Stimulated activated naive CD8-positive, alpha-beta T cell treated with anti-CD3 and anti-CD28 coated beads, Interleukin-15, amount 100 ng/mL, for 72 hours (primary cell): ENCODE measurements at regions not wholly inside any gene's neighbourhood (a gene's known extent, or its start where the extent isn't known, plus 50 kb on each side); places are given as distances from the start of the nearest gene placed in this dataset.

ENCODE experiments used
- ATAC-seq: fragments of 150-1000 bp; cut with Tn5 transposase; 2 replicates; pipeline ENCODE4 v1.10.0; 2021; ENCODE audit warnings: mild to moderate bottlenecking, moderate library complexity
- DNase-seq, 2 donors: peaks; one replicate each; pipeline ENCODE4 v3.0.0; 2021 to 2022
- H3K27ac Mint-ChIP-seq, 2 donors: one replicate each; pipeline ENCODE4 v1.8.0; 2022; ENCODE audit warnings: mild to moderate bottlenecking in 2 of 2, mixed read lengths in 2 of 2, moderate library complexity in 2 of 2
- H3K27me3 Mint-ChIP-seq: one replicate; pipeline ENCODE4 v1.8.0; 2022; ENCODE audit warnings: mixed read lengths
- H3K4me1 Mint-ChIP-seq: one replicate; pipeline ENCODE4 v1.8.0; 2022; ENCODE audit warnings: mild to moderate bottlenecking, mixed read lengths
- H3K4me3 Mint-ChIP-seq, 2 donors: one replicate each; pipeline ENCODE4 v1.8.0; 2022; ENCODE audit warnings: mild to moderate bottlenecking in 2 of 2, mixed read lengths in 2 of 2, moderate library complexity in 1 of 2
- H3K9me3 Mint-ChIP-seq, 2 donors: one replicate each; pipeline ENCODE4 v1.8.0; 2022; ENCODE audit warnings: mixed read lengths in 2 of 2

GRCh38 chr11:45089251-45089650 lies 57.2 kb upstream of the PRDM11 start:
- no peak for DNase-seq
- H3K9me3 Mint-ChIP-seq, result no peaks in the 10 kb centered on the region
- H3K4me1 Mint-ChIP-seq, result peaks cover 22% of the 10 kb centered on the region
- no peak overlapping the region for H3K27ac Mint-ChIP-seq
- no peak overlapping the region for H3K4me3 Mint-ChIP-seq
- H3K27me3 Mint-ChIP-seq, result no peaks in the 10 kb centered on the region
- ATAC-seq, result no peak

DNA sequence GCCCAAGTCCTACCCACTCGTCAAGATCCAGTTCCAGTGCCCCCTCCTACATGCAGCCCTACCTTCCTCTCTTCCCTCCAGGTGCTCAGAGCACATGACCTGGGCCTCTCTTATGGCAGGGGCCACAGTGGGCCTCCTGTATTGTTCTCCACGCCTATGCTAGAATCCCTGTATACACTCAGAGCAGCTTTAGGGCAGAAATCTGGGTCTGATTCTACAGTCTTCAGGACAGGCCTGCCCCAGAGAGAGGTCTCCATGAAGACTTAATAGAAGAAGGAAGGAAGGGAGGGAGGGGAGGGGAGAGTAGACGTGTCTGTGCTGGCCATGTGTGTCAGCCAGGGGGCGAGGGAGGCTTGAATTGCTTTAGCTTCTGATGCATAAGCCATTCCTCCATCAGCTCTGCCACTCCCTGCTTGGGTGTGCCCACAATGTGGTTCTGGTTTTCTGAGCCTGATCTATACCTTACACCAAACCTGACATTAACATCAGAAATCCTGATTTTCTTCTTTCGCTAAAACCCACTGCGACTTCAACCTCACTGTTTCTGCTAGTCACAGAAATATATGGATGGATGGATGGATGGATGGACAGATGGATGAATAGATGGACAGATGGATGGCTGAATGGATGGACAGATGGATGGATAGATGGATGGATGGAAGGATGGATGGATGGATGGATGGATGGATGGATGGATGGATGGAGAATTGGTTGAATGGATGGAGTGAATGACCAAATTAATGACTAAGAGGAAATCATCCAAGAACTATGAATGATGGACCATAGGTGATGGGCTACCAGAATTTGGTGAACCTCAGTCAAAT lies 56.6 kb upstream of the PRDM11 start:
- H3K27ac Mint-ChIP-seq, result no peak overlapping the region
- no peaks in the 10 kb centered on the region for H3K27me3 Mint-ChIP-seq
- no peak for DNase-seq
- H3K4me3 Mint-ChIP-seq, result no peak overlapping the region
- no peak for ATAC-seq
- H3K9me3 Mint-ChIP-seq, result no peaks in the 10 kb centered on the region
- peaks cover 22% of the 10 kb centered on the region for H3K4me1 Mint-ChIP-seq

DNA sequence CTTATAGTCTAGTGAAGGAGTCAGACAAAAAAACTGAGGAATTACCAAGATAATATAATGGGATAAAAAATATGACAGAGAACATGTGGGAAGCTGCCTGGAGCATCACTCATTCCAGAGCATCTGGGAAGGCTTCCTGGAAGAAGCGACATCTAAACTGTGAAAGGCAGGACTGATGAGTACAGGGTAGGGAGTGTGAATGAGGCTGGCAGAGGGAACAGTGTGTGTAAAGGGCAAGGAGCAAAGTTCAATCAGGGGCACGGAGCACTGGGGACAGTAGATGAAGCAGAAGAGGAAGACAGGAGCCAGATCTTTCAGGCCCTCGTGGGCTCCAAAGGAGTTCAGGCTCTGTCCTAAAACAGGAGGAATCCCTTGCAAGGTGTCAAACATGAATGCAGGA lies 55.8 kb upstream of the PRDM11 start:
- Mint-ChIP-seq H3K27me3 (no peaks in the 10 kb centered on the region), H3K4me3 (no peak overlapping the region), H3K9me3 (no peaks in the 10 kb centered on the region), H3K4me1 (peaks cover 22% of the 10 kb centered on the region), H3K27ac (no peak overlapping the region)
- no peak for ATAC-seq
- DNase-seq, result no peak

- no peak for DNase-seq
- Mint-ChIP-seq H3K9me3 (no peaks in the 10 kb centered on the region), H3K27ac (no peak overlapping the region), H3K4me1 (peaks cover 22% of the 10 kb centered on the region), H3K4me3 (no peak overlapping the region), H3K27me3 (no peaks in the 10 kb centered on the region)
- ATAC-seq, result no peak
Observed at GRCh38 chr11:45091563-45092403, 54.7 kb upstream of the PRDM11 start.

GRCh38 chr11:45092404-45092785 lies 54.0 kb upstream of the PRDM11 start:
- DNase-seq, result no peak

GRCh38 chr11:45092901-45093760 lies 53.3 kb upstream of the PRDM11 start:
- Mint-ChIP-seq H3K27ac (no peak overlapping the region), H3K9me3 (no peaks in the 10 kb centered on the region), H3K27me3 (peaks cover 4% of the 10 kb centered on the region), H3K4me1 (peaks cover 22% of the 10 kb centered on the region), H3K4me3 (no peak overlapping the region)
- ATAC-seq (peak; percentile 85), DNase-seq (peak in 1 of 2 donors; percentile 29)

More at GRCh38 chr11:45092404-45092785, 54.0 kb upstream of the PRDM11 start:
- peaks cover 22% of the 10 kb centered on the region for H3K4me1 Mint-ChIP-seq
- no peak for ATAC-seq
- H3K27ac Mint-ChIP-seq, result no peak overlapping the region
- no peak overlapping the region for H3K4me3 Mint-ChIP-seq
- H3K9me3 Mint-ChIP-seq, result no peaks in the 10 kb centered on the region
- H3K27me3 Mint-ChIP-seq, result no peaks in the 10 kb centered on the region

DNA sequence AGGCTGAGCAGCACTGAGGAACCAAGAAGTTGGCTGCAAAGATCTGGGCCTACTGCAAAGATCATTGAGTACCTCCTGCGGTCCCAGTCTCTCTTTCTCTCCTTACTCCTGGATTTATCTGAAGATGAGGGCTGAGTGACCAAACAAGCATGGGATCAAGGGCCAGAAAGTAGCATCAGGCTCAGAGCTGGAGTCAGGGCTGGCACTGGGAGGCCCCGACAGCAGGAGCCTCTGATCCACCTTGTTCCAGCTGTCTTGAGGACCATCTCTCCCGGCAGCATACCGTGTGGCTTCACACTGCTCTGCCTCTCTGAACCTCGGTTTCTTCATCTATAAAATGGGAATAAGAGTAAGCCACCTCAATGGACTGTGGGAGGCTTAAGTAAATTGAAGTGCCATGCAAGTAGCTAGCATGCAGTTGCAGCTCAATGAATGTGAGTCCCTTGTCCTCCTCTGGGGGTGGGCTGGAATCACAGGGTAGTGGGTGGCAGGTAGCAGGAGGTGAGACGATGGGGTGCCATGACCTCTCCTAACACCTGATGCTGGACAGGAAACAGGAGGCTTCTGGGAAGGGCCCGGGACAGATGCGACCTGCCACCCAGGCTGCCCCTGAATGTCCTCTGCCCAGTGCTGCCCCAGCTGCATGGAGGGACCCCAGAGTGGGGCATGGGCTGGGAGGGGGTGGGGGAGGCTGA lies 52.5 kb upstream of the PRDM11 start:
- H3K27me3 Mint-ChIP-seq, result peaks cover 11% of the 10 kb centered on the region
- H3K4me1 Mint-ChIP-seq, result peaks cover 22% of the 10 kb centered on the region
- no peaks in the 10 kb centered on the region for H3K9me3 Mint-ChIP-seq

DNA sequence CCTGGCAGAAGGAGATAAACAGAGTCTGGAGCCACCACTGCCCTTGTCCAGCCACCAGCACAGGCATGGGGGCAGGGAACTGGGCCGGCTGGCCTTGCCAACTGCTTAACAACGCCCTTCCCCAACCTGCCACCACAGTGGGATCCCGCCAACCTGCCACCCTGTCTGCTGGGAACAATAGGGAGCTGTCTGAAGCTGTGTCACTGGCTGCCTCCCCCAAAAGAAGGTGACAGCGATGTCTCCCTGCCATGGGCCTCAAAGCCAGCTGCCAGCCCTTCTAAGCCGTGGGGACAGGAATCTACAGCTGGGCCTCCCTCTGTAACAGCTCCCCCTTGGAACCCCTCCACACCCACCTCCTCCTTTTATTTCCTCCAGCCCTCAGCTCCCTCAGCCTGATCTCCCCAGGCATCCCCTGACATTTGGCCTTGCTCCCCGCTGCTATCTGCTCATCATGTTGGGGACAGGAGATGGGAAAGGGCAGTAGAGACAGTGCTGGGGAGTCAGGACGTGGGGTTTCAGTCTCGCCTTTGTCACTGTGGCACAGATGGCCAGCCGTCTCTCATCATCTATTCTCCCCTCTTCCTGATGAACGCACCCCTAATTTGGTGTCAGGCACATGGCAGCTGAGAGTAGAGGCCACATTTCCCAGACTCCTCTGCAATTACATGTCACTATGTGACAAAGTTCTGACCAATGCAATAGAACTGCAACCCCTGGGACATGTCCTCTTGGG lies 51.3 kb upstream of the PRDM11 start:
- no peak for DNase-seq
- Mint-ChIP-seq H3K27me3 (peaks cover 14% of the 10 kb centered on the region), H3K27ac (no peak overlapping the region), H3K4me3 (no peak overlapping the region), H3K9me3 (no peaks in the 10 kb centered on the region), H3K4me1 (peaks cover 22% of the 10 kb centered on the region)
- no peak for ATAC-seq

More for the DNA sequence above, 52.5 kb upstream of the PRDM11 start:
- Mint-ChIP-seq H3K27ac (no peak overlapping the region), H3K4me3 (no peak overlapping the region)
- no peak for ATAC-seq
- DNase-seq, result no peak

- H3K4me1 Mint-ChIP-seq, result peaks cover 27% of the 10 kb centered on the region
- peaks cover 19% of the 10 kb centered on the region for H3K27me3 Mint-ChIP-seq
- H3K9me3 Mint-ChIP-seq, result no peaks in the 10 kb centered on the region
- H3K27ac Mint-ChIP-seq, result peak overlapping the region in 1 of 2 donors; percentile 77
- H3K4me3 Mint-ChIP-seq, result no peak overlapping the region
- no peak for ATAC-seq
- DNase-seq, result no peak
Observed at GRCh38 chr11:45095691-45096010, 50.8 kb upstream of the PRDM11 start.

DNA sequence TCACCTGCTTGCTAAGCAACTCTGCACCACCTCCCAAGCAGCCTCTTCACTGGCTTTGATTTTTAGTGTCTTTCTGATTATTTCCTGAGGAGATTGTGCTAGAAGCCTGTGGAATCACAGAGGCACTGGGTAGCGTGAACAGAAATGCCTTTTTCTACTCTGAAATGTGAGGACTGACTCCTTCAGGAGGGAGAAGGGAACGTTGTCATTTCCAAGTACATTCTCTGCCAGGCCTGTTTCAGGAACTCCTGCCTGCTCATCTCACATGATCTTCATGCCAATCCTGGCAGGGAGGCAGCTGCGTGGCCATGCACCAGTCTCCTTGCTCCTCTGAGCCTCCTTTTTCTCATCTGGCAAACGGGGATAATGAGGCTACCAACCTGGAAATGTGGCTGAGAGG lies 49.8 kb upstream of the PRDM11 start:
- Mint-ChIP-seq H3K27ac (no peak overlapping the region), H3K9me3 (no peaks in the 10 kb centered on the region), H3K27me3 (peaks cover 22% of the 10 kb centered on the region), H3K4me3 (no peak overlapping the region), H3K4me1 (peaks cover 34% of the 10 kb centered on the region)
- no peak for ATAC-seq
- DNase-seq, result no peak
